Psoas muscle (tissue), 7 donors: ENCODE measurements at regions not wholly inside any gene's neighbourhood (a gene's known extent, or its start where the extent isn't known, plus 50 kb on each side); places are given as distances from the start of the nearest gene placed in this dataset.

ENCODE experiments used
- ATAC-seq, 4 donors: fragments of 200-7000 bp; cut with Tn5 transposase; one replicate each; pipeline ENCODE4 v1.9.1; 2020; ENCODE audit warnings: moderate library complexity in 3 of 4, mild to moderate bottlenecking in 2 of 4
- DNase-seq, 2 donors: peaks; one replicate each; pipeline ENCODE4 v3.0.0-alpha.2; 2020
- H3K27ac ChIP-seq: fragments of 200-600 bp; one replicate; pipeline ENCODE4 v1.8.0; 2022
- H3K27me3 ChIP-seq, 3 donors: fragments of 200-600 bp in 1 of 3; one replicate each; pipeline versions ENCODE4 v1.6.1 to v1.8.0; 2013 to 2022; ENCODE audit warnings: low read length in 2 of 3, mild to moderate bottlenecking in 2 of 3, moderate library complexity in 1 of 3; ENCODE audit not compliant: insufficient read depth in 3 of 3
- H3K36me3 ChIP-seq, 2 donors: fragments of 200-600 bp in 1 of 2; one replicate each; pipeline versions ENCODE4 v1.6.1 to v1.8.0; 2013 to 2022; ENCODE audit warnings: low read depth in 1 of 2, mild to moderate bottlenecking in 1 of 2, moderate library complexity in 1 of 2; ENCODE audit not compliant: insufficient read depth in 1 of 2
- H3K4me1 ChIP-seq: fragments of 200-600 bp; one replicate; pipeline ENCODE4 v1.8.0; 2022
- H3K4me3 ChIP-seq: fragments of 200-600 bp; one replicate; pipeline ENCODE4 v1.8.0; 2022; ENCODE audit warnings: mild to moderate bottlenecking
- H3K9me3 ChIP-seq: fragments of 200-600 bp; one replicate; pipeline ENCODE4 v1.8.0; 2022
- WGBS, 3 donors: extraction: QIAGEN DNeasy Blood & Tissue Kit; methylation state at CpG; one replicate each; pipeline versions ENCODE4 v1.1.6 to v1.1.7; 2013; 5-methylcytosine and 5-hydroxymethylcytosine counted together
- intact Hi-C, 2 donors: fragments of 100-400 bp; cut with DNase I; formaldehyde crosslinking; loops; one replicate each; pipeline versions ENCODE4 v1.11.0 to v1.14.2; 2022
- TF ChIP-seq, protein P1 (sequence below): fragments of 200-600 bp; IDR thresholded peaks from one replicate; pipeline ENCODE4 v1.8.0; 2022; ENCODE audit warnings: antibody characterized with exemption
- donor health status: healthy with polysubstance abuse.
- donor health status: DM: no; HTN: no; CAD: no; lungs with moderate emphysema.
- donor health status: Bipolar disorder and iron deficiency.
- donor health status: healthy.
- donor health status: DM: yes; HTN: yes; CAD: no.
- donor health status: DM: no; HTN: no; CAD: no.
- donor health status: DM: yes; HTN: yes; CAD: no.

DNA sequence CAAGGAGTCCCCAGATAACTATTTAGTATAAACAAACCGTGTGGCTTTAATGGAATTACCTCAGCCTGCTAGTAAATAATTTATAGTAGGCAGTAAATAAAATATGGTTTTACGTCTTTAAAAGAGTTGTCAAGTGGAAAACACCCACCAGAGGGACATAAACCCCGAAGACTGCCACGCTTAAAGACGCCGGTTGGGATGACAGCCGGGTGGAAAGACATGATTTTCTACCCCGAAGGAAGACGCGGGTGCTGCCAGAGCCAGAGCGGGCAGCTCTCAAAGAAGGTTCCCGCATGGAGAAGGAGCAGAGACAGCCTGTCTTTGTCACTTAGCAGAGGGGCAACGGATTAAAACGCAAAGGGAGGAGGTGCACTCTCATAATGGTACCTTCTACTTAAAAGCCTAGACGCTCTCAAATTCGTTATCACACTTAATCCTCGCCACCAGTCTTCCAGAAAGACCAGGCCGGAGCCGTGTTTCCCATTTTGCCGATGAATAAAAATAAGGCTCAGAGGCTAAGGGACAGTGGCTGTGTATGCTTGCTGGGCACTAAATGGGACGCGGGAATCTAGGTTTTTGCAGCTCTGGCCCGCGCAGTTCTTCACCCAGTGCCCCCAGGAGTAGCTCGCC is 140.5 kb upstream of the ZIC3 start:
- ATAC-seq: no peak
- TF ChIP-seq, protein P1, sequence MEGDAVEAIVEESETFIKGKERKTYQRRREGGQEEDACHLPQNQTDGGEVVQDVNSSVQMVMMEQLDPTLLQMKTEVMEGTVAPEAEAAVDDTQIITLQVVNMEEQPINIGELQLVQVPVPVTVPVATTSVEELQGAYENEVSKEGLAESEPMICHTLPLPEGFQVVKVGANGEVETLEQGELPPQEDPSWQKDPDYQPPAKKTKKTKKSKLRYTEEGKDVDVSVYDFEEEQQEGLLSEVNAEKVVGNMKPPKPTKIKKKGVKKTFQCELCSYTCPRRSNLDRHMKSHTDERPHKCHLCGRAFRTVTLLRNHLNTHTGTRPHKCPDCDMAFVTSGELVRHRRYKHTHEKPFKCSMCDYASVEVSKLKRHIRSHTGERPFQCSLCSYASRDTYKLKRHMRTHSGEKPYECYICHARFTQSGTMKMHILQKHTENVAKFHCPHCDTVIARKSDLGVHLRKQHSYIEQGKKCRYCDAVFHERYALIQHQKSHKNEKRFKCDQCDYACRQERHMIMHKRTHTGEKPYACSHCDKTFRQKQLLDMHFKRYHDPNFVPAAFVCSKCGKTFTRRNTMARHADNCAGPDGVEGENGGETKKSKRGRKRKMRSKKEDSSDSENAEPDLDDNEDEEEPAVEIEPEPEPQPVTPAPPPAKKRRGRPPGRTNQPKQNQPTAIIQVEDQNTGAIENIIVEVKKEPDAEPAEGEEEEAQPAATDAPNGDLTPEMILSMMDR: no peak
- no peak for DNase-seq
- Histone ChIP-seq H3K4me3 (no peak overlapping the region), H3K9me3 (no peaks in the 10 kb centered on the region), H3K27me3 (peaks cover 0 to 93% (median 22%) of the 10 kb centered on the region in 3 donors), H3K27ac (no peak overlapping the region), H3K4me1 (no peaks in the 10 kb centered on the region), H3K36me3 (no peaks in the 10 kb centered on the region)
- intact Hi-C loops: no loop called here
- WGBS, 3 donors: 3 to 15% (median 6%) methylated on average over 22 to 25 of the region's 25 CpGs

DNA sequence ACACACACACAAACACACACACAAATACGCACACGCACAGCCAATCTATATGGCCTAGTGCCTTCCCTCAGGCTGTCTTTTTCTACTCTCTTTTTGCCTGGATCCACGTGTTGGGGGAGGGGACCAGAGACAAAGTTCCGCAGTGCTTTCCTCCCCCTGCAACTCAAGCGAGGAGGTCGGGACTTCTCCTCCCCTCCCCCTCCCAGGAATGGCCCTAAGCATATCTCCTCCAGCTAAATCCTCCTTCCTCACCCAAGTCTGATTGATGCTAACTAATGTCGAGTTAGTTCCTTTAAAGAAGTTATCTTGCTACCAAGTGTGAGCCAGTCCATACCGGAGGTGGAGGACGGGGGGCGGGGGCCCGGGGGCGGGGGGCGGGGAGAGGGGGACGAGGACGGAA is 141.2 kb upstream of the ZIC3 start:
- no peaks in the 10 kb centered on the region for H3K9me3 ChIP-seq
- H3K4me3 ChIP-seq: no peak overlapping the region
- intact Hi-C loops: no loop called here
- no peak overlapping the region for H3K27ac ChIP-seq
- no peaks in the 10 kb centered on the region for H3K4me1 ChIP-seq
- ATAC-seq (no peak), DNase-seq (no peak)
- H3K36me3 ChIP-seq: no peaks in the 10 kb centered on the region
- 6 to 15% (median 6%) methylated on average over 8 to 15 of the region's 15 CpGs for WGBS, 3 donors
- peaks cover 0 to 87% (median 18%) of the 10 kb centered on the region in 3 donors for H3K27me3 ChIP-seq
- TF ChIP-seq, protein P1: no peak

DNA sequence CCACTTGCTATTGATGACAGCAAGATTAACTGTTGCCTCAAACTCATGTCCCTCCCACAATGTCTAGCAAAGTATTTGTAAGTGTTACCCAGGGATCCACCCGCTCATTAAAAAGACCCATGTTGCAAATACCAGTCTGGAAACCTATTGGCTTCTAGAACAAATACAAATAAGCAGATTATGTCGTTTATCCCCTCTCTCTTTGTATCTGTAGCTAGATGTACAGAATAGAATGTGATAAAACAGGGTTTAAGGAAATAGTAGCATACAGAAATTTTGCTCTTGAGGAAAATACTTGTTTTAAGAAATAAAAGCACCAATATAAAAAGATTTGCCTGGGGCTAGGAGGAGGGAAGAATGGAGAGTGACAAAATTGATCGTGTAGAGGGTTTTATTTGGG is 142.7 kb upstream of the ZIC3 start:
- Histone ChIP-seq H3K4me3 (no peak overlapping the region), H3K36me3 (no peaks in the 10 kb centered on the region), H3K9me3 (no peaks in the 10 kb centered on the region), H3K27me3 (peaks cover 0 to 72% (median 10%) of the 10 kb centered on the region in 3 donors), H3K4me1 (no peaks in the 10 kb centered on the region), H3K27ac (no peak overlapping the region)
- ATAC-seq (no peak), DNase-seq (no peak)
- TF ChIP-seq, protein P1: no peak
- intact Hi-C loops: no loop called here
- 18 to 24% (median 20%) methylated on average over 3 of the region's 3 CpGs for WGBS, 3 donors

DNA sequence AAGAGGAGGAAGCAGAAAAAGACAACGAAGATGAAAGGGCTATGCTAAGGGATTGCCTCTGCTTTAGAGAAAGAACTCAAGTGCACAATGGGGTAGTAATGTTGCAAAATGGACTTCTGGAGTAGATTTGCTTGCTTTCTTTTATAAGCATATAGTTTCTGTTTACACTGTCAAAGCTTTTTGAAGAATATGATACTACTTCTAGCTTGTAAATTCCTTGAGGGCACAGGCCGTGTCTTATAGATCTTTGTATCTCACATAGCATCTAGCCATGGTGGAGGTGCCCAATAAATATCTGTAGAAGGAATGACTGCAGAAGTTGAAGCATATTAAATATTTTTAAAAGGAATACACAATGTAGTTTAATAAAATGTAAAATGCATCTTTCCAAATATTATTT is 147.8 kb upstream of the ZIC3 start:
- intact Hi-C loops: no loop called here
- Histone ChIP-seq H3K27me3 (peaks cover 0 to 29% (median 0%) of the 10 kb centered on the region in 3 donors), H3K4me3 (no peak overlapping the region), H3K9me3 (no peaks in the 10 kb centered on the region), H3K36me3 (no peaks in the 10 kb centered on the region), H3K27ac (no peak overlapping the region), H3K4me1 (no peaks in the 10 kb centered on the region)
- 52 to 71% (median 59%) methylated on average over 2 of the region's 2 CpGs for WGBS, 3 donors
- TF ChIP-seq, protein P1: no peak
- DNase-seq (no peak), ATAC-seq (no peak)

DNA sequence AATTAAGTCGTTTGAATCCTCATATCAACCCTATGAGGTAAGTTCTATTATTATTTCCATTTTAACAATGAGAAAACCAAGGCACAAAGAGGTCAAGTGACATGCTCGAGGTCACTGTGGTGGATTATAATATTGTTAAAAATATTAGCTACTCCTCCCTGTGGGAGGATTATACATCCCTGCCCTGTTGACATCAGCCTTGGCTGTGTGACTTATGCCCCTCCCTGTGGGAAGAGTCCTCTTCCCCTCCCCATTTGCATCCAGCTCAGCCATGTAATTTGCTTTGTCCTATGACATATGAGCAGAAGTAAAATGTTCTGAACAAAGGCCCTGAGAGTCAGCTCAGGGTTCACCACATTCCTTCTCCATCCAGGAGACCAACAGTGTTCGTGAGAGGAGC is 152.7 kb upstream of the ZIC3 start:
- Histone ChIP-seq H3K27me3 (peaks cover 0 to 6% (median 0%) of the 10 kb centered on the region in 3 donors), H3K4me1 (no peaks in the 10 kb centered on the region), H3K36me3 (no peaks in the 10 kb centered on the region), H3K9me3 (no peaks in the 10 kb centered on the region), H3K27ac (no peak overlapping the region), H3K4me3 (no peak overlapping the region)
- intact Hi-C loops: no loop called here
- ATAC-seq (no peak), DNase-seq (no peak)
- TF ChIP-seq, protein P1: no peak
- 37 to 53% (median 50%) methylated on average over 3 of the region's 3 CpGs for WGBS, 3 donors
